ENCODE measurements at regions not wholly inside any gene's neighbourhood (a gene's known extent, or its start where the extent isn't known, plus 50 kb on each side); places are given as distances from the start of the nearest gene placed in this dataset.
"Not testable (repeated sequence)": the region's sequence is repeated elsewhere in the genome, so short reads cannot be mapped to it uniquely, and the experiment has no call there.

- peak; percentile 44 for DNase-seq (ENCODE audit: low read depth, low spot score)
Observed at GRCh38 chr18:49731860-49732311, 81.4 kb downstream of the ACAA2 start.

- DNase-seq (ENCODE audit: low read depth, low spot score) = no peak
Observed at GRCh38 chr18:49731421-49731841, 81.9 kb downstream of the ACAA2 start.

GRCh38 chr18:49730951-49731391 is 82.4 kb downstream of the ACAA2 start:
- DNase-seq (ENCODE audit: low read depth, low spot score) = peak; percentile 51

GRCh38 chr18:49728542-49728941 is 84.8 kb downstream of the ACAA2 start:
- DNase-seq (ENCODE audit: low read depth, low spot score) = peak; percentile 86

GRCh38 chr18:49727816-49728215 is 85.5 kb downstream of the ACAA2 start:
- DNase-seq (ENCODE audit: low read depth, low spot score) = no peak

- DNase-seq (ENCODE audit: low read depth, low spot score) = no peak
Observed at GRCh38 chr18:49726675-49726963, 86.7 kb downstream of the ACAA2 start.

GRCh38 chr18:49725809-49726674 is 87.3 kb downstream of the ACAA2 start:
- DNase-seq (ENCODE audit: low read depth, low spot score) = peak; percentile 95

- peak; percentile 47 for DNase-seq (ENCODE audit: low read depth, low spot score)
Observed at GRCh38 chr18:49723648-49724180, 89.6 kb downstream of the ACAA2 start.

GRCh38 chr18:49722477-49722876 is 90.9 kb downstream of the ACAA2 start:
- DNase-seq (ENCODE audit: low read depth, low spot score) = no peak

GRCh38 chr18:49721981-49722380 is 91.4 kb downstream of the ACAA2 start:
- DNase-seq (ENCODE audit: low read depth, low spot score) = no peak

GRCh38 chr18:49720944-49721343 is 92.4 kb downstream of the ACAA2 start:
- not testable (repeated sequence) for DNase-seq (ENCODE audit: low read depth, low spot score)

- DNase-seq (ENCODE audit: low read depth, low spot score) = no peak
Observed at GRCh38 chr18:49717617-49718016, 95.7 kb downstream of the ACAA2 start.

- DNase-seq (ENCODE audit: low read depth, low spot score) = no peak
Observed at GRCh38 chr18:49716035-49716434, 97.3 kb downstream of the ACAA2 start.

- no peak for DNase-seq (ENCODE audit: low read depth, low spot score)
Observed at GRCh38 chr18:49709347-49709690, 104.0 kb downstream of the ACAA2 start.

- no peak for DNase-seq (ENCODE audit: low read depth, low spot score)
Observed at GRCh38 chr18:49708662-49709346, 104.5 kb downstream of the ACAA2 start.

- DNase-seq (ENCODE audit: low read depth, low spot score) = no peak
Observed at GRCh38 chr18:49707599-49707998, 105.7 kb downstream of the ACAA2 start.

GRCh38 chr18:49704334-49704733 is 109.0 kb downstream of the ACAA2 start:
- DNase-seq (ENCODE audit: low read depth, low spot score) = no peak

GRCh38 chr18:49701190-49701589 is 112.1 kb downstream of the ACAA2 start:
- DNase-seq (ENCODE audit: low read depth, low spot score) = no peak

- no peak for DNase-seq (ENCODE audit: low read depth, low spot score)
Observed at GRCh38 chr18:49699303-49699702, 114.0 kb downstream of the ACAA2 start.

- DNase-seq (ENCODE audit: low read depth, low spot score) = no peak
Observed at GRCh38 chr18:49698525-49699025, 114.8 kb downstream of the ACAA2 start.

- peak; percentile 47 for DNase-seq (ENCODE audit: low read depth, low spot score)
Observed at GRCh38 chr18:49697757-49698524, 115.4 kb downstream of the ACAA2 start.

GRCh38 chr18:49697049-49697448 is 116.3 kb downstream of the ACAA2 start:
- no peak for DNase-seq (ENCODE audit: low read depth, low spot score)

Measured in ELF-1 (cell line).